Natural killer cell (primary cell): ENCODE measurements at regions not wholly inside any gene's neighbourhood (a gene's known extent, or its start where the extent isn't known, plus 50 kb on each side); places are given as distances from the start of the nearest gene placed in this dataset.

Experiments
- ATAC-seq, 3 donors: fragments of 150-1000 bp in 2 of 3; fragments of 200-7000 bp in 1 of 3; cut with Tn5 transposase; 1 replicate in 1 of 3; 2 replicates in 2 of 3; pipeline ENCODE4 v1.10.0; 2021; ENCODE audit warnings: mild to moderate bottlenecking in 2 of 3, moderate library complexity in 2 of 3
- DNase-seq, 2 donors: peaks; one replicate each; pipeline versions ENCODE4 v3.0.0 to v3.0.0-alpha.2; 2013 to 2021; ENCODE audit warnings: mixed read lengths in 1 of 2
- H3K27ac ChIP-seq: one replicate; pipeline ENCODE4 v1.5.1; 2013; ENCODE audit warnings: mild to moderate bottlenecking, low read length
- H3K27me3 ChIP-seq: one replicate; pipeline ENCODE4 v1.6.1; 2013; ENCODE audit warnings: low read length; ENCODE audit not compliant: control insufficient read depth, insufficient read depth
- H3K36me3 ChIP-seq: one replicate; pipeline ENCODE4 v1.6.1; 2013; ENCODE audit warnings: low read length; ENCODE audit not compliant: control insufficient read depth, insufficient read depth
- H3K4me1 ChIP-seq: one replicate; pipeline ENCODE4 v1.6.1; 2013; ENCODE audit warnings: low read length; ENCODE audit not compliant: control insufficient read depth, insufficient read depth
- H3K4me3 ChIP-seq: one replicate; pipeline ENCODE4 v1.5.1; 2013; ENCODE audit warnings: low read length
- H3K9me3 ChIP-seq: one replicate; pipeline ENCODE4 v1.6.1; 2013; ENCODE audit warnings: low read length; ENCODE audit not compliant: control insufficient read depth, insufficient read depth
- H3K27ac Mint-ChIP-seq, 2 donors: one replicate each; pipeline ENCODE4 v1.8.0; 2022; ENCODE audit warnings: mild to moderate bottlenecking in 2 of 2, mixed read lengths in 2 of 2, moderate library complexity in 1 of 2
- H3K27me3 Mint-ChIP-seq, 2 donors: one replicate each; pipeline ENCODE4 v1.8.0; 2022; ENCODE audit warnings: low read depth in 2 of 2, mixed read lengths in 2 of 2
- H3K36me3 Mint-ChIP-seq: one replicate; pipeline ENCODE4 v1.8.0; 2022; ENCODE audit warnings: mixed read lengths
- H3K4me1 Mint-ChIP-seq, 2 donors: one replicate each; pipeline ENCODE4 v1.8.0; 2022; ENCODE audit warnings: mixed read lengths in 2 of 2
- H3K4me3 Mint-ChIP-seq: one replicate; pipeline ENCODE4 v1.8.0; 2022; ENCODE audit warnings: mild to moderate bottlenecking, moderate library complexity, mixed read lengths
- H3K9me3 Mint-ChIP-seq, 2 donors: one replicate each; pipeline ENCODE4 v1.8.0; 2022; ENCODE audit warnings: mixed read lengths in 2 of 2
- WGBS: methylation state at CpG from one replicate; pipeline ENCODE4 v1.1.7; 2013; ENCODE audit warnings: missing lambda C conversion rate; ENCODE audit not compliant: insufficient coverage; 5-methylcytosine and 5-hydroxymethylcytosine counted together
- intact Hi-C: fragments of 100-400 bp; cut with micrococcal nuclease; formaldehyde crosslinking; loops from one replicate; pipeline ENCODE4 v1.14.2; 2022
- TF ChIP-seq, protein P1 (sequence below): fragments of 200-600 bp; IDR thresholded peaks from one replicate; pipeline ENCODE4 v1.8.0; 2022; ENCODE audit warnings: antibody characterized with exemption

DNA sequence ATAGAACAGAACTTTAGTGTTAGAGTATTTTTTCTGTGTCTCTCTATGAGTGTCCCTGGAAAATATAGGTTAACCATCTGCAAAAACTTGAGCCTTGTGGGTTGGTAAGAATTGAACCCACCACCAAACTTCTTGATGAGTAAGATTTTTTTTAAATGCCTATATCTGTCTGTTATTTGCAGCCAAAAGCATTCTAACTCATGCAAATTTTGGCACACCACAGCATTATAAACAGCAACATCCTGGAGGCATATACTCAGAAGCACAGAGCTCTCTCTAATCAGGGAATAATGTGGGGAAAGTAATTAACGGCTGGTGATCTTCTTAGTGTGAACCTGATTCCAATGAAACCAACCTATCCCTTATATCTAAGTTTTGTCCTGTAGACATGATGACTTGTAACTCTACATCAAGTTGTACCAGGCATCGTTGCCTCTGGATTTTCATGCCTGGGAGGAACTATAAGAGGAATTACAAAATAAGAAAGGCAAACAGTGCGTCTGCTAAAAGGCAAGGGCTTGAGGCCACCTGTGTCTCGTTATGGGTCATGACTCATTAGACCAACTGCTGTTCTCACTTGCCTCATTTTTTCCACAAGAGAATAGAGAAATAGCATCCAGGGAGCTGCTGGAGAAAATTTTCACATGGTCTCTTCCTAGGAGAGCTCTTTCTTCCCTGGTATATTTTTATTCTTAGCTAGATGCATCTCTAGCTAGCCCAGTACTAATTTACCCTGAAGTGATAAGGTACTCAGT, 202.4 kb downstream of the CHIC2 start:
- no peak overlapping the region for H3K27ac ChIP-seq
- intact Hi-C loops = no loop called here
- no peak overlapping the region for H3K4me3 ChIP-seq
- Mint-ChIP-seq H3K36me3 (no peaks in the 10 kb centered on the region), H3K9me3 (no peaks in the 10 kb centered on the region), H3K27me3 (peaks cover 3 to 8% of the 10 kb centered on the region in 2 donors), H3K4me1 (no peaks in the 10 kb centered on the region), H3K27ac (no peak overlapping the region), H3K4me3 (no peak overlapping the region)
- H3K27me3 ChIP-seq = no peaks in the 10 kb centered on the region
- WGBS = 64% methylated on average over 3 of the region's 4 CpGs
- H3K9me3 ChIP-seq = no peaks in the 10 kb centered on the region
- H3K4me1 ChIP-seq = no peaks in the 10 kb centered on the region
- ATAC-seq = no peak
- TF ChIP-seq, protein P1, sequence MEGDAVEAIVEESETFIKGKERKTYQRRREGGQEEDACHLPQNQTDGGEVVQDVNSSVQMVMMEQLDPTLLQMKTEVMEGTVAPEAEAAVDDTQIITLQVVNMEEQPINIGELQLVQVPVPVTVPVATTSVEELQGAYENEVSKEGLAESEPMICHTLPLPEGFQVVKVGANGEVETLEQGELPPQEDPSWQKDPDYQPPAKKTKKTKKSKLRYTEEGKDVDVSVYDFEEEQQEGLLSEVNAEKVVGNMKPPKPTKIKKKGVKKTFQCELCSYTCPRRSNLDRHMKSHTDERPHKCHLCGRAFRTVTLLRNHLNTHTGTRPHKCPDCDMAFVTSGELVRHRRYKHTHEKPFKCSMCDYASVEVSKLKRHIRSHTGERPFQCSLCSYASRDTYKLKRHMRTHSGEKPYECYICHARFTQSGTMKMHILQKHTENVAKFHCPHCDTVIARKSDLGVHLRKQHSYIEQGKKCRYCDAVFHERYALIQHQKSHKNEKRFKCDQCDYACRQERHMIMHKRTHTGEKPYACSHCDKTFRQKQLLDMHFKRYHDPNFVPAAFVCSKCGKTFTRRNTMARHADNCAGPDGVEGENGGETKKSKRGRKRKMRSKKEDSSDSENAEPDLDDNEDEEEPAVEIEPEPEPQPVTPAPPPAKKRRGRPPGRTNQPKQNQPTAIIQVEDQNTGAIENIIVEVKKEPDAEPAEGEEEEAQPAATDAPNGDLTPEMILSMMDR = no peak
- no peak for DNase-seq
- H3K36me3 ChIP-seq = no peaks in the 10 kb centered on the region

DNA sequence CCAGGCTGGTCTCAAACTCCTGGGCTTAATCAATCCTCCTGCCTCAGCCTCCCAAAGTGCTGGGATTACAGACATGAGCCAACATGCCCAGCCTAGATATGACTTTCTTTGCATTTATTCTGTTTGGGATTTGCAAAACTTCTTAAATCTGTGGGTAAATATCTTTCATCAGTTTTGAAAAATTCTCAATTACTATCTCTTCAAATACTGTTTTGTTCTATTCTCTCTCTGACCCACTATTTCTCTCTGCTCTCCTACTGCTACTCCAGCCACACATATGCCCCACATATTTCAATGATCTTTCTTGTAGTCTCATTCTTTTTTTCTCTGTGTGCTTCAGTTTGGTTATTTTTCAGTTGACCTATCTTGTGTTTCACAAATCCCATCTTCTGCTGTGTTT, 205.1 kb downstream of the CHIC2 start:
- H3K4me3 ChIP-seq = no peak overlapping the region
- TF ChIP-seq, protein P1 = no peak
- peaks cover 3% of the 10 kb centered on the region for H3K4me1 ChIP-seq
- ATAC-seq = no peak
- H3K36me3 ChIP-seq = no peaks in the 10 kb centered on the region
- no peaks in the 10 kb centered on the region for H3K9me3 ChIP-seq
- no peak for DNase-seq
- intact Hi-C loops = no loop called here
- Mint-ChIP-seq H3K27me3 (peaks cover 3 to 8% of the 10 kb centered on the region in 2 donors), H3K4me3 (no peak overlapping the region), H3K27ac (no peak overlapping the region), H3K9me3 (no peaks in the 10 kb centered on the region), H3K4me1 (no peaks in the 10 kb centered on the region), H3K36me3 (no peaks in the 10 kb centered on the region)
- no peak overlapping the region for H3K27ac ChIP-seq
- no peaks in the 10 kb centered on the region for H3K27me3 ChIP-seq

DNA sequence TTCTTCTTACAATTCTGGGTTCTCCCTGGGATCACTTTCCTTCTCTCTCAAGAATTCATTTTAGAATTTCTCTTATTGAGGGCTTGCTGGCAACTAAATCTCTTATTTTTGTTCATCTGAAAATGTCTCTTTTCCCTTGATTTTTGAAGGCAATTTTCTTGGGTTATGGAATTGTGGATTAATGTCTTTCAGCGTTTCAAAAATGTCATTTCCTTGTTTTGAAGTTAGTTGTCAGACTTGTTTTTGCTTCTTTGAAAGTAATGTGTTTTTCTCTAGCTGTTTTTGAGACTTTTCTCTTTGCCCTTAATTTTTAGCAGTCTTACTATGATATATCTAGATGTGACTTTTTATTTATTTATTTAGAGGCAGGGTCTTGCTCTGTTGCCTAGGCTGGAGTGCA, 205.7 kb downstream of the CHIC2 start:
- TF ChIP-seq, protein P1 = no peak
- H3K27me3 Mint-ChIP-seq = peaks cover 3 to 8% of the 10 kb centered on the region in 2 donors
- WGBS = 83% methylated on average over 1 of the region's 1 CpG
- no peak overlapping the region for H3K4me3 Mint-ChIP-seq
- Histone ChIP-seq H3K4me3 (no peak overlapping the region), H3K27me3 (no peaks in the 10 kb centered on the region), H3K9me3 (no peaks in the 10 kb centered on the region), H3K4me1 (peaks cover 3% of the 10 kb centered on the region), H3K36me3 (no peaks in the 10 kb centered on the region), H3K27ac (no peak overlapping the region)
- DNase-seq = no peak
- intact Hi-C loops = no loop called here
- H3K27ac Mint-ChIP-seq = no peak overlapping the region
- H3K36me3 Mint-ChIP-seq = no peaks in the 10 kb centered on the region
- no peak for ATAC-seq
- H3K9me3 Mint-ChIP-seq = no peaks in the 10 kb centered on the region
- H3K4me1 Mint-ChIP-seq = no peaks in the 10 kb centered on the region
